ENCODE measurements at regions not wholly inside any gene's neighbourhood (a gene's known extent, or its start where the extent isn't known, plus 50 kb on each side); places are given as distances from the start of the nearest gene placed in this dataset.

GRCh38 chr13:42717176-42717575, 64.2 kb upstream of the FAM216B start:
- Histone ChIP-seq H3K4me2 (ENCODE audit: low read depth, low read length) (no peak overlapping the region), H2BK15ac (ENCODE audit: low read depth, low read length) (no peak overlapping the region), H2BK5ac (ENCODE audit: low read depth, low read length, poor library complexity, severe bottlenecking) (no peak overlapping the region), H3K23ac (ENCODE audit: low read depth, low read length) (no peak overlapping the region), H4K5ac (ENCODE audit: low read depth, low read length) (no peak overlapping the region), H2AK9ac (replicated peaks; ENCODE audit: low read depth, low read length, poor library complexity) (no peak overlapping the region), H3K36me3 (ENCODE audit: control insufficient read depth, insufficient read depth, low read length) (no peaks in the 10 kb centered on the region), H3K14ac (replicated peaks; ENCODE audit: low read depth, low read length) (no peak overlapping the region), H3K9me1 (ENCODE audit: insufficient read depth, low read length) (no peaks in the 10 kb centered on the region), H3K27ac (ENCODE audit: insufficient read depth, low read length) (no peak overlapping the region), H3K79me1 (ENCODE audit: low read depth in 1 of 2, low read length in 2 of 2) (no peaks in the 10 kb centered on the region), H3K56ac (ENCODE audit: extremely low read depth, insufficient read depth, low read length) (no peak overlapping the region), H3K18ac (ENCODE audit: low read depth, low read length) (no peak overlapping the region), H2BK20ac (ENCODE audit: low read depth, low read length) (no peak overlapping the region), H4K8ac (ENCODE audit: low read depth in 2 of 2, low read length in 2 of 2) (no peak overlapping the region), H3K27me3 (ENCODE audit: control insufficient read depth, insufficient read depth, low read length) (no peaks in the 10 kb centered on the region), H2BK120ac (ENCODE audit: low read depth, low read length) (no peak overlapping the region), H2AK5ac (ENCODE audit: low read depth, low read length) (no peak overlapping the region), H3K4me1 (ENCODE audit: control insufficient read depth, insufficient read depth, low read length) (peaks cover 4% of the 10 kb centered on the region), H4K91ac (ENCODE audit: insufficient read depth, low read depth, low read length) (no peak overlapping the region), H3K4ac (ENCODE audit: low read depth, low read length) (no peak overlapping the region), H4K20me1 (ENCODE audit: insufficient read depth, low read length) (no peaks in the 10 kb centered on the region), H3K4me3 (ENCODE audit: insufficient read depth, low read depth, low read length) (no peak overlapping the region), H3K9ac (ENCODE audit: low read depth, low read length) (no peak overlapping the region), H2AFZ (replicated peaks; ENCODE audit: low read length, poor library complexity) (no peak overlapping the region), H3K9me3 (ENCODE audit: control insufficient read depth, insufficient read depth, low read length) (no peaks in the 10 kb centered on the region)
- dilution Hi-C loops (cut with HindIII; ENCODE audit: low sequenced_read_pairs, unreplicated experiment) (no loop called here), intact Hi-C loops (cut with micrococcal nuclease) (no loop called here), in situ Hi-C loops (cut with MboI; ENCODE audit: low sequenced_read_pairs) (no loop called here)
- TF ChIP-seq CTCF (conservative IDR thresholded peaks at IDR 0.05; ENCODE audit: low read depth, low read length) (no peak), CHD1 (IDR thresholded peaks at IDR 0.05; ENCODE audit: low read depth, low read length) (no peak)
- CTCF ChIA-PET, result no interaction called here
- no peak for DNase-seq
- no CpG with 5 or more reads among the region's 1 CpG for WGBS, 2 experiments (ENCODE audit: extremely low coverage in 2 of 2, insufficient read length in 1 of 2)
- BruUV-seq (replicated peaks), result no TSS peak
- ATAC-seq (ENCODE audit: low read depth), result no peak
- POLR2A ChIA-PET (ENCODE audit: unreplicated experiment), result no interaction called here

All from IMR-90 (cell line).